Left ventricle myocardium superior (tissue), 1 donor: ENCODE measurements at regions not wholly inside any gene's neighbourhood (a gene's known extent, or its start where the extent isn't known, plus 50 kb on each side); places are given as distances from the start of the nearest gene placed in this dataset.

Source experiments
- ATAC-seq: fragments of 200-7000 bp; cut with Tn5 transposase; one replicate; pipeline ENCODE4 v1.9.1; 2020; ENCODE audit warnings: mild to moderate bottlenecking, moderate library complexity
- DNase-seq: peaks from one replicate; pipeline ENCODE4 v3.0.0-alpha.2; 2020
- intact Hi-C: fragments of 100-400 bp; cut with micrococcal nuclease; formaldehyde crosslinking; loops from one replicate; pipeline ENCODE4 v1.11.0; 2022
- donor health status: DM: no; HTN: yes; CAD: no; lungs with severe emphysema.

DNA sequence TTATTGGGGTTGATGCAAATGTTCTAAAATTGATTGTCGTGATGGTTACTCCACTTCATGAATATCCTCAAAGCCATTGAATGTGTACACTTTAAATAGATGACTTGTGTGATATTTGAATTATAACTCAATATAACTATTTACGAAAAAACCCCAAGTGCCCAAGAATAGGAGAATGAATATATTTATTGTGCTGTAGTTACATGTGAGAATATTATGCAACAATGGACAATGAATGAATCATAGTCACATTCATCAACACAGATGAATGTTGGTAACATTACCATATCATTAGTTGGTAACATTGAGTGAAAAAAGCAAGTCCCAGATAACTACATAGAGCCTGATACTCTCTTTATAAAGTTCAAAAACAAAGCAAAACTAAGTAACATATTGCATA, 127.8 kb upstream of the UBL3 start:
- DNase-seq (no peak), ATAC-seq (no peak)
- intact Hi-C loops: no loop called here

DNA sequence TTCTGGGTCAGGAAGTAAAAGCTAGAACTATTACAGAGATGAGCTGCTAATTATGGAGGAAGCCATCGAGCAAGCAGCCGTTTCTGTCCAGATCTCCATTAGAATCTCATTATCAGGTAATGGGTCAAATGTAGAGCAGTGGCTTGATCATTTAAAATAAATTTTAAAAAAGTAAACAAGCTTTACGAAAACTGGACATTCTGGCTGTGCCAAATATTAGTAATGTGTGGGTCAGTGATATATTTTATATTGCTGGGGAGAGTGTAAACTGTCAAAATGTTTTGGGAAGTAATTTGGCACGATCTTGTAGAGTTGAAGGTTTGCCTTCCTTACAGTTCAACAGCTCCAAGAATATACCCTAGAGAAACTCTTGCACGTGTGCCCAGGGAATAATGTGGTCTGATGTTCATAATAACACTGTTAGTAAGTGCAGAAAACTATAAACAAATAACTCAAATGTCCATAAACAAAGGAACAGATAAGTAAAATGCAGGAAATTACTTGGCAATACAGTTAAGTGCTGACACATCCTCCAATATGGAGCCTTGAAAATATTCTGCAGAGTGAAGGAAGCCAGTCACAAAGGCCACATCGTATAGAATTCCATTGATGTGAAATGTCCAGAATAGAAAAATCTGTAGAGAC, 127.2 kb upstream of the UBL3 start:
- DNase-seq (no peak), ATAC-seq (no peak)
- intact Hi-C loops: no loop called here

DNA sequence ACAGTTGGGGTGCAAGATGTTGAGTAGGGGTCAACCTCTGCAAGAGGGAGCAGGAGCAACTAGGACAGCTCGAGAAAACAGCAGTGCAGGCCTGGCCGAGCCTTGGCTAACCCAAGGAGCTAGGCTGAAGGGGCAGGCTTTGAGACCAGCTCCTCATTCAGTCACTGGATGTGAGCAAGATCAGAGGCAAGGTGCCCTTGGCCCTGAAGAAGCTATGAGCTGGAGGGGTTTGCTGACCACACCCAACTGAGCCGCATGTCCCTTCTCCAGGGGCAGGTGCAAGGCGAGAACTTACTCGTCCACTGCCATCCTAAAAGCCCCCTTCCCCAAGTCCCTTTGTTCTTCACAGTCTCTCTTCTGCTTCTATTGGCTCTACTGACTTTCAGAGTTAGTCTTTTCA, 126.1 kb upstream of the UBL3 start:
- ATAC-seq: no peak
- intact Hi-C loops: no loop called here
- DNase-seq: no peak

DNA sequence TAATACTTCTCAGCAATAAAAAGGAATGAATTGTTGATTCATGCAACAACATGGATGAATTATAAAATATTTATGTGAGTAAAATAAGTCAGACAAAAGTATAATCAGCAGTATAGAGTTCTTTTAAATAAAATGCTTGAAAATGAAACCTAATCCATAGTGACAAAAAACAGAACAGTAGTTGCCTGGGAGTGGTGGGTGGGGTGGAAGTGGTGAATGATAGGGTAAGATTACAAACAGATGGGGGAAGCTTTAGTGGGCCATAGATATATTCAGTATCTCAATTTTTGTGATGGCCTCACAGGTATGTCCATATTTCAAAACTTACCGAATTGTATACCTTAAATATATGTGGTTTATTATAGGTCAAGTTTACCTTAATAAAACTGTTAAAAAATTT, 124.9 kb upstream of the UBL3 start:
- ATAC-seq: no peak
- intact Hi-C loops: no loop called here
- DNase-seq: no peak

DNA sequence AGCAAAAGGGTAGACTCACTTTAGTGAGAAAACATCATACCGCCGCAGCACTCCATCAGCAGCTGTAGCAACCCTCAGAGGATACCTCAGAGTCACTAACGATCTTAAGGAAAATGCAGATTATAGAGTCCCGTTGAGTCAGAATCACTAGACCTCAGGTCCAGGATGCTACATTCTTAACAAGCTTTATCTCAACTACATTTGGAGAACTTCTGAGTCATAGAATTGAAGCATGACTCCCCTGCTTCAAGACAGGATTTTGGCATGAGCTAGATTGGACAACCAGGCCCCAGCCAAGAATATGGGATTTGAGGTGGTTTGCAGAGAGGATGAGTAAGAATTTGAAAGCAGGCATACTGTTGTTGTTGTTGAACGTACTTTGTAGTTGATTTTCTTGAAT, 118.9 kb upstream of the UBL3 start:
- DNase-seq: no peak
- intact Hi-C loops: no loop called here
- ATAC-seq: no peak

DNA sequence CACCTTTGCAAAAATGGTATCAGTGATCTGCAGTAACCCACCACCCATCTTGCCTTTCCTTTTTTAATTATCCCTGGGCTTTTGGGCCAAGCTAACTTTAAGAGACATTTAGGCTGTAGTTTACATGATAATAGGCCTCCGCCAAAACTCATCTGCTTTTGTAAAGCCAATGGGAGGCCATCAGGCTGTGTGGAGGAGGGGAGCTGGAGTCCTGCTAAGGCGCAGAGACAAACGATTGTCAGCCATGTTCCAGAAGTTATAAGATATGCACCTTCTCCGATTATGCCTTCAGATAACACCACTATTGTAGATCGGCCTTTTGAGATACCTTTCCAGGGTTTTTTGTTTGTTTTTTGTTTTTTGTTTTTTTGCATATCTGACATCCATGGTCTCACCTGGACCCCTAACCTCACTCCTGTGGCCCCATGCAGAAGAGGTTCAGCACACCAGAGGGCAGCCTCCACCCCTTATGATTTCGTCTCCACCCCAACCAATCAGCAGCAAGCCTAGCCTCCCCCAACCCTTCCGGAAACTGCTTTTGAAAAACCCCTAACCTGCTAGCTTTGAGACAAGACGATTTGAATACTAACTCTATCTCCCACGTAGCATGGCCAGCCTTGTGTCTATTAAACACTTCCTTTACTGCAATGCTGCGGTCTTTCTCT, 113.9 kb upstream of the UBL3 start:
- ATAC-seq: no peak
- intact Hi-C loops: no loop called here
- DNase-seq: no peak

DNA sequence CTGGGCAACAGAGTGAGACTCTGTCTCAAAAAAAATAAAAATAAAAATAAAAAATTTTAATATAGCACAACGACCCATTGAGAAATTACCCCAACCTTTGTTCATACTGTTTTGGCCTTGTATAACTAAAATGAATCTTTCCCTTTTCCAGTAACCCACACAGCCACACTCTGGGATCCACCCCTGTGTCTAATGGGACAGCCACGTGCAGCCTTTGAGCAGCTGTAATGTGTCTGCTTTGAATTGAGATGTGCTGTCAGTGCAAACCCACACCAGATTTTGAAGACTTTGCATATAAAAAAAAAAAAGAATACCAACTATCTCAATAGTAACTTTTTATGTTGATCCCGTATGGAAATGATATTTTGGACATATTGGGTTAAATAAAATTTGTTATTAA, 112.7 kb upstream of the UBL3 start:
- intact Hi-C loops: no loop called here
- no peak for DNase-seq

DNA sequence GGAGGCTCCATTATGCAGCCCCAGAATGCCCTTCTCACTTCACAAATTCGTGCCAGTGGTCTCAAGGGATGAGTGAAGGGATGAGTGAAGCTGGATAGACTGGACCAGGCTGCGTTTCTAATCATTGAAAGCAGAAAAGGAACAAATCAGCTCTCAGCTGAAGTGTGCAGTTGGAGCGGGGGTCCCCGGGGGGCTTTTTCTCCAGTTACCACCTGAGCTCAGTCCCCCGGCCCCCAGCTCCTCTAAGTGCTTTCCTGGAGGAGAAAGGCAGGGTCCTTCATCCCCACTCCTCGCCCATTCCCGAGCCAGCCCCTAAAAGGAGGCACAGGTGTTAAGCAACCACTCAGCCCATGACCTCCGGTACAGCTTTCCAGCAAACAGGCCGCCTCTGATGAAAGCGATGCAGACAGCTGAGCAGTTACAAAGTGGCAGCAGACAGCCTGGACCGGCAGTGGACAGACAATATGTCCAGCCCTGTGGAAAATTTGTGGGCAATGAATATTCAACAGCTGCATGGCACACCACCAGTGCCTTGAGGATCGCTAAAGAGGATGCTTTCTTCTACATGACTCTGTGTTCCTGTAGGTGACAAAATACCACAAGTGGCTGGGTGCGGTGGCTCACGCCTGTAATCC, 110.7 kb upstream of the UBL3 start:
- intact Hi-C loops: no loop called here
- DNase-seq (no peak), ATAC-seq (no peak)

More for the DNA sequence above, 112.7 kb upstream of the UBL3 start:
- no peak for ATAC-seq

DNA sequence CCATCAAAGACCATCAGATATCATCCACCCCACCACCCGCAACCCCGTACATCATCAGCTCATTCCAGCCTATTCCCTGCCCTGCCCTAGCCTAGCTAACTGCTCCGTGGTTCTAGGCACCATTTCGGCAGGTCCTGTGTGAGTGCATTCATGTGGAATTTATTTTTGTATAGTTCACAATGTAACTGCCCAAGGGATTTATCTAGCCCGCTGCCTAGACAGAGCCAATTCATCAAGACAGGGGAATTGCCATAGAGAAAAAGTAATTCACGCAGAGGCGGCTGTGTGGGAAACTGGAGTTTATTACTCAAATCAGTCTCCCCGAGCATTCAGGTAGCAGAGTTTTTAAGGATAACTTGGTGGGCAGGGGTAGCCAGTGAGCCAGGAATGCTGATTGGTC, 109.2 kb upstream of the UBL3 start:
- intact Hi-C loops: no loop called here
- no peak for ATAC-seq
- DNase-seq: no peak

DNA sequence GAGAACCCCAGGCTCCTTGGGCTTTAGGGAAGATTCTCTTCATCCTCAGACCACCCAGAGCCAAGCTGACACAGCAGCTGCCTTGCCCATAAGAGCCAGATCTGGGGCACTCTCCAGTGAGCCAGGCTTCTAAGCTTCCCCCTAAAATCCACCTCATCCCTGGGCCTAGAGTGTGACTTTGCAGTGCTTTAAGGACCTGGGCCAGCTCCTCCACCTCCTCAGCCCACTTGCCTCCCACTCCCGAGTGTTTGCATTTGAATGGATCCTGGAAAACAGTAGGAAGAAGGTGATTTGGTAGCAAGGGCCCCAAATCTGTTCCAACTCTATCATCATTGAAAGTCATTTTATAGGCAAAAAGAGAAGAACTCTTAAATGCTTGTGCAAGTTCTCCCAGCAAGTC, 108.7 kb upstream of the UBL3 start:
- DNase-seq: no peak
- no peak for ATAC-seq
- intact Hi-C loops: no loop called here

DNA sequence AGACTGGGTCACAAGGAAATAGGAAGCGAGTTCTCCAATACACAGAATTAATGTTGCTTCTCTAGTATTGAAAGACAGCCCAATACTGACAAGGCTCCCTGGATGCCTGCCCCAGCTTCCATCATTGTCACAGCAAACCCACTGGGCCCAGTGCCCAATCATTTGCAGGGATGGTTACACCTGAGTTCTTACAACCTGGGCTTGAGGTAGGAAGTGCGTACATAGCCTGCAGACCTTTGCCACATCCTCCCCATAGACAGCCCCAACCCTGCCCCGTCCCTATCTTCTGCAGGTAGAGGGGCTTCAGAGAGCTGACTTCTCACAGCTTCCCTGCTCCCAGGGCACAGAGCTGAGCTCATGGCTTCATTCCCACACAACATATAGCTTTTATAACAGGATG, 108.1 kb upstream of the UBL3 start:
- DNase-seq: no peak
- ATAC-seq: no peak
- intact Hi-C loops: no loop called here

DNA sequence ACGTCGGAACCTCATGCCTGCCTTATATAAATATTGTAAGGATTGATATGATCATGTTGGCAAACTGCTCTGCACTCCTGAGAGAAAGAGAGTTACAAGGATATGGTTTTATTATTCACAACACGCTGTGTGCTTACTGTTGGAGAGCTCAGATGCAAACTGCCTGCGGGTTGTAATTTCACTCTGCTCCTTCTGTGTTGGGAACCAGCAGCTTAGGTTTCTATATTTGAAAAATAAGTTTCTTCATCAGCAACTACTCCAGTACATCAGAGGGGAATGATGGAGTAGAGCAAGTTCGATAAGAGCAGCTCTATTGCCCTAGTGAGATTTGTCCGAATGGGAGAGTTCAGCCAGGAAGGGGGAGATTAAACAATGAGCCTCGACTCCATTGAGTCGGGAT, 106.9 kb upstream of the UBL3 start:
- DNase-seq (no peak), ATAC-seq (no peak)
- intact Hi-C loops: no loop called here

DNA sequence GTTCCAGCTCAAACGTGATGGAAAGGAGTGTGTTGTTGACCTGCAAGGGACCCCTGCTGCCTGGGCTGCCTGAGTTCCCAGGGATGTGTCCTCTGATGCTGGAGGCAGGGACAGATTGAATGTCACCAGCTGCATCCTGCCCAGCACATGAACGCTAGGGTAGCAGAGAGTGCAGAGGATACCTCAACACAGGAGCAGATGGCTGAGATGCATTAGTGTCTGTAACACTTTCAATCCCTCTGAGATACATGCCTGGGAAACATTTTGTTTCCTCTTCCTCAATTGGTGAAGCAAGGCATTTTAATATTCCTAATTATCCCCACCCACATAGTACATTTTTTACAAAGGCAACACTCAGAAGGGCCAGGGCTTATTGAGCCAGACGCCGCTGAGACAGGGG, 106.4 kb upstream of the UBL3 start:
- intact Hi-C loops: no loop called here
- ATAC-seq: no peak
- no peak for DNase-seq

DNA sequence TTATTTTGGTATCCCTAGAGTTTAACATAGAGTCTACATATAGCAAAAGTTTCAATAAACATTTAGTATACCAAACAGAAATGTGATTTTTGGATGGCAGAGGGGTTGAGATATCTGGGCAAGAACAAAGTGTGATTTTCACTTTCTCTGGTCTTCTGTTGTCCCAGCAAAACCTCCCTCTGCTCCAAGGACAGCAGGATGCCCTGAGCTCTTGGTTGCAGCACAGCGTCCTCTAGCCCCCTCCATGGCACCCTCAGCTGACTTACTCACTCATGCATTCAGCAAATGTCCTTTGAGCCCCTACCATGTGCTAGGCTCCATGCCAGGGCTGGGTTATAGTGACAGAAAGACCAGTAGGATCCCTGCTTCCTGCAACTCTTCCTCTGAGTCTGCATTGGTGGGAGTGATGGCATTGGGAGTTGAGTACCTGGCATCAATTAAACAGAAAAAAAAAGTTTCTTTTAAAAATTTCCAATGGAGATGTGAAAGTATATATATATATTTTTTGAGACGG, 104.8 kb upstream of the UBL3 start:
- intact Hi-C loops: no loop called here
- ATAC-seq (no peak), DNase-seq (no peak)

DNA sequence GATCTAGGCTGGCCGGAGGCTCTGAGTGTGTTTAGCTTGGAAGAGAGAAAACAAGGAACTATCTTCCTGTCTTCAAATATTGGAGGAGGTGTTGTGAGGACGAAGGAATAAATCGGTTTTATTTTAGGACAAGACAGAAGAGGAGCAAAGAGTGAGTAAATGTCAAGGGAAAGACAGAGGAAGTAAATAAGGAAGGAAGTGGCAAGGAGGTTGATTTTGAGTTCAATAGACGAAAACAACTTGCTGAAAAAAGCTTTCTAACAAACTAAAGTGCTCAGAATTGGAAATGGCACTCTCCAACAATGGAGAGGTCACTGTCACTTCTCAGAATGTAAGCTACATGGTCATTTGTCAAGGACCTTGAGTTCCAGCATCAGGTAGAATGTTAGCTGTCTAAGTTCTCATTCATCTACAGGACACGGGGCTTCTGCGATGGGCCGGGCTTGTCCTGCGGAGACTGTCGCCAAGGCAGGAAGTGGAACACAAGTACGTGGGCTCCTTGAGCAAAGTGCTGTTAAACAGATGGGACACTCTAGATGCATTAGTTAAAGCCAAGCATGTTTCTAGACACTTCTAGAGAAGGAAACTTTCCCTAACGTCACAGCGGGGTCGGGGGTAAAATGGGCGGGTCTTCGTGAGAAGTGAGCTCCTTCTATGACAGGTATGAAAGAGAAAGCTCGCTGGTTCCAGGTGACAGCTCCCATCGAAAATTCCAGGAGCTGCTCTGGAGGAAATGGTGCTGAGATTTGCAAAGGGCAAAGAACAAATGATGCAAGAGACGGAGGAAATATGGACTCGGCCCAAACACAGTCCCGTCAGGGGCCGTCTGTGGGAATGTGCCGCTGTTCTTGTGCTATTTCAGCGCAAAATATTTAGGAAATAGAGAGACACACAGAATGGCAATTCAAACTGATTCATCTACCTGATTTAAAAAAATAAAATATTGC, 103.9 kb upstream of the UBL3 start:
- intact Hi-C loops: no loop called here
- ATAC-seq: no peak

DNA sequence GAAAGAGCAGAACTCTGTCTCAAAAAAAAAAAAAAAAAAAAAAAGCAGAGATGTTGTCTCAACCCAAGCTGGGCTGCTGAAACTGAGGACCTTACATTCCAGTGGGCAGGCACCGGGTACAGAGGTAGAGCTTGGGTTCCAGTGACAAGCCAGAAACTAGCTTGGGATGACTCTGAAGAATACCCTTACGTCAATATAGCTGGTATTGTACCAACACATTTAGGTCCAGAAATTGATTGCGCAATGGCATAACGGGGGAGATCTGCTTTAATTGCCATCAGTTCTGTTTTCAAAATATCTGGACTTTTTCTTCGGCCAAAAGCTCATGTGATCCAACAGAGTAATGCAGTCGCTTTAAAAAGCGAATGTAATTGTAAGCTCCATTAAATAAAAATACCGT, 103.1 kb upstream of the UBL3 start:
- intact Hi-C loops: no loop called here
- DNase-seq (no peak), ATAC-seq (no peak)

More for the DNA sequence above, 103.9 kb upstream of the UBL3 start:
- DNase-seq: no peak

DNA sequence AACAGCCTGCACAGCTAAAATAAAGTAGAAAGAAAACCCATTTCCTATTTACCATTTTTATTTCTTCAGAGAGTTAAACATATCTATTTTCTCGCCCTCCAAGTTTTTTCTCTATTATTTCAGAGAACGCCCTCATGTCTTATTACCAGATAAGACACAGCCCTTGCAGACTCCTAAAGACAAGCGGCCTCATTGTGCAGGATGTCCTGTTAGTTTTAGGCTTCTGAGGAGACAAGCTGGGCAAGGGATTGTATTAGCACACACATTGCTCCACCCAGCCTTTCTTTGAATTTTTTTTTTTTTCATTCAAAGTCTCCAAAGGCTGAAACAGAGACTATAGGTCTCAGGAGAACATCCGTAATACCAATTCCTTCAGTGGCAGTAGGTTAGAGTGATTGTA, 101.8 kb upstream of the UBL3 start:
- DNase-seq: no peak
- intact Hi-C loops: no loop called here
- ATAC-seq: peak; percentile 41

DNA sequence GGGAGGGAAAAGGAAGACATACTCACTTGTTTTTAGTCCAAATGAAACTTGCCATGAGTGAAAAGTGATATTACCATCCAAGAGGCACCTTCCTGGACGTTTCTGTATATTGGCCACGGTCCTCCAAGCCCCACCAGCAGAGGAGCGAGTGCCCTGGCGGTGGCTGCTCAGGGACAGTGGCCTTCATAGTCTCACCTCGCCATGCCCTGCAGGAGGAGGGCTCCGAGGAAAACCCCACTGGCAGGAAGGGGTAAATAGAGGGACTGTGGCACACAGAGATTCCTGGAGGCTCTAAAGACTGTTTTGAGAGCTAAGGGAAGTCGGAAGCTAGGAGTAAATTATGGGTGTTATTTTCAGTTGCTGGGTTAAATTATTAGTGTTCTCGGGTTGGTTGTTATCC, 98.4 kb upstream of the UBL3 start:
- ATAC-seq (no peak), DNase-seq (no peak)
- intact Hi-C loops: no loop called here

DNA sequence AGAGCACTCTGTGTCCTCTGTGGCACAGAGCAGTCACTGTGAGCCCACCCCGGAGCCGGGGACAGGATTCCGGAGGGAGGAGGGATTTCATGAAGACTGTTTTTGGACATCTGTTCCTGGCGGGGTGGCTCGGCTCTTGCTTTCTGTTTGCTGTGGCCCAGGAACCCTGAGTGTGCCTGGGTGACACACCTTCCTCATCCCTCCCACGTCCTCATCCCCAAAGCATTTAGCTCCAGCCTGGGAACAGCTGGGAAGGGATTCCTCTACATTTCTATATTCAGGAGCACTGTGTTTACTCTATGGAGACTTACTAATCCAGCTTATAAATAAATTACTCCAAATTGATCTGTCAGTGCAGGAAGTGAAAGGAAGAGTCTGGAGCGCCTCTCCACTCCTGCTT, 97.8 kb upstream of the UBL3 start:
- intact Hi-C loops: no loop called here
- no peak for ATAC-seq
- no peak for DNase-seq

DNA sequence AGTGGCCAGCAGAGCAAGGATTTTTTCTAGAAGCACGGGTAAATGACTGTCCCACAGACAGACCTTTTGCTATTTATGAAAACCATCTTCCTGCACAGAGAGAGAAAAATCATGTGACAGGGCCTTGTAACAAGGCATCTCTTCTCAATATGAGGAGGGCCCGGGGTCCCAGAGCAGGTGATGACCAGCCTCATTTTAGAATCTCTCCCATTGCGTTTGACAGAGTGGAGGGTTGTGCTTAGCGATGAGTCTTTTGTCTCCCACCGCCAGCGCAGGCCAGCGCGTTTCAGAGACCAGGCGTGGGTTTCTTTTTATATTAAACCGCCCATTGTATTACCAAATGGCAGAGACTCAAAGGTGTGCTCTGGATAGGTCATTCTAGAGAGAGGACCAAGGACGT, 97.4 kb upstream of the UBL3 start:
- DNase-seq (no peak), ATAC-seq (no peak)
- intact Hi-C loops: no loop called here
